ENCODE measurements at regions not wholly inside any gene's neighbourhood (a gene's known extent, or its start where the extent isn't known, plus 50 kb on each side); places are given as distances from the start of the nearest gene placed in this dataset.

GRCh38 chr20:52441710-52442109 is 250.1 kb upstream of the ZFP64 start:
- no peak for TF ChIP-seq EZH2 (IDR thresholded peaks at IDR 0.05; ENCODE audit: low read length, missing control alignments)

GRCh38 chr20:52439375-52439774 is 247.8 kb upstream of the ZFP64 start:
- Histone ChIP-seq H3K27me3 (ENCODE audit: control insufficient read depth, insufficient read depth, low read length) (no peaks in the 10 kb centered on the region), H3K27ac (ENCODE audit: insufficient read depth, low read length) (no peak overlapping the region), H3K4me3 (replicated peaks in 1 of 4; ENCODE audit: control extremely low read depth in 1 of 4, insufficient read depth in 1 of 4, low read depth in 3 of 4, low read length in 4 of 4) (no peak overlapping the region), H2AFZ (ENCODE audit: low read length) (no peak overlapping the region), H3K9ac (ENCODE audit: insufficient read depth, low read length) (no peak overlapping the region), H3K9me3 (ENCODE audit: control insufficient read depth, insufficient read depth, low read depth, low read length) (no peaks in the 10 kb centered on the region), H3K36me3 (ENCODE audit: control insufficient read depth, insufficient read depth, low read length) (no peaks in the 10 kb centered on the region), H3K4me1 (ENCODE audit: control insufficient read depth, extremely low read depth, insufficient read depth, low read length) (no peaks in the 10 kb centered on the region), H4K20me1 (ENCODE audit: control insufficient read depth, extremely low read depth, insufficient read depth, low read length) (no peaks in the 10 kb centered on the region), H3K4me2 (ENCODE audit: extremely low read depth, insufficient read depth, low read length) (no peak overlapping the region), H3K79me2 (ENCODE audit: control insufficient read depth, insufficient read depth, low read length) (no peaks in the 10 kb centered on the region)
- no peak for DNase-seq (ENCODE audit: low read depth in 2 of 2)
- TF ChIP-seq CTCF (conservative IDR thresholded peaks at IDR 0.05 in 1 of 2, IDR thresholded peaks at IDR 0.05 in 1 of 2; ENCODE audit: low read depth in 1 of 2, low read length in 2 of 2) (no peak), EZH2 (IDR thresholded peaks at IDR 0.05; ENCODE audit: low read length, missing control alignments) (no peak)

More at GRCh38 chr20:52441710-52442109, 250.1 kb upstream of the ZFP64 start:
- H3K9me3 ChIP-seq (ENCODE audit: control insufficient read depth, insufficient read depth, low read depth, low read length): no peaks in the 10 kb centered on the region
- DNase-seq (ENCODE audit: low read depth in 2 of 2): no peak
- no peak overlapping the region for H2AFZ ChIP-seq (ENCODE audit: low read length)
- no peaks in the 10 kb centered on the region for H3K36me3 ChIP-seq (ENCODE audit: control insufficient read depth, insufficient read depth, low read length)
- no peak overlapping the region for H3K9ac ChIP-seq (ENCODE audit: insufficient read depth, low read length)
- H3K4me1 ChIP-seq (ENCODE audit: control insufficient read depth, extremely low read depth, insufficient read depth, low read length): no peaks in the 10 kb centered on the region
- H4K20me1 ChIP-seq (ENCODE audit: control insufficient read depth, extremely low read depth, insufficient read depth, low read length): no peaks in the 10 kb centered on the region
- no peak overlapping the region for H3K4me2 ChIP-seq (ENCODE audit: extremely low read depth, insufficient read depth, low read length)
- no peak overlapping the region for H3K27ac ChIP-seq (ENCODE audit: insufficient read depth, low read length)
- H3K27me3 ChIP-seq (ENCODE audit: control insufficient read depth, insufficient read depth, low read length): no peaks in the 10 kb centered on the region
- H3K4me3 ChIP-seq (replicated peaks in 1 of 4; ENCODE audit: control extremely low read depth in 1 of 4, insufficient read depth in 1 of 4, low read depth in 3 of 4, low read length in 4 of 4): no peak overlapping the region
- no peaks in the 10 kb centered on the region for H3K79me2 ChIP-seq (ENCODE audit: control insufficient read depth, insufficient read depth, low read length)

- Histone ChIP-seq H3K9me3 (ENCODE audit: control insufficient read depth, insufficient read depth, low read depth, low read length) (no peaks in the 10 kb centered on the region), H3K27ac (ENCODE audit: insufficient read depth, low read length) (no peak overlapping the region), H2AFZ (ENCODE audit: low read length) (no peak overlapping the region), H3K9ac (ENCODE audit: insufficient read depth, low read length) (no peak overlapping the region), H3K27me3 (ENCODE audit: control insufficient read depth, insufficient read depth, low read length) (no peaks in the 10 kb centered on the region), H3K4me2 (ENCODE audit: extremely low read depth, insufficient read depth, low read length) (no peak overlapping the region), H4K20me1 (ENCODE audit: control insufficient read depth, extremely low read depth, insufficient read depth, low read length) (no peaks in the 10 kb centered on the region), H3K79me2 (ENCODE audit: control insufficient read depth, insufficient read depth, low read length) (no peaks in the 10 kb centered on the region), H3K36me3 (ENCODE audit: control insufficient read depth, insufficient read depth, low read length) (no peaks in the 10 kb centered on the region), H3K4me1 (ENCODE audit: control insufficient read depth, extremely low read depth, insufficient read depth, low read length) (no peaks in the 10 kb centered on the region), H3K4me3 (replicated peaks in 1 of 4; ENCODE audit: control extremely low read depth in 1 of 4, insufficient read depth in 1 of 4, low read depth in 3 of 4, low read length in 4 of 4) (no peak overlapping the region)
- no peak for DNase-seq (ENCODE audit: low read depth in 2 of 2)
- TF ChIP-seq CTCF (conservative IDR thresholded peaks at IDR 0.05 in 1 of 2, IDR thresholded peaks at IDR 0.05 in 1 of 2; ENCODE audit: low read depth in 1 of 2, low read length in 2 of 2) (no peak), EZH2 (IDR thresholded peaks at IDR 0.05; ENCODE audit: low read length, missing control alignments) (no peak)
These were observed 246.9 kb upstream of the ZFP64 start for GRCh38 chr20:52438326-52438963.
